Activated gamma-delta T cell treated with anti-CD3 and anti-CD28 coated beads, Interleukin-2, amount 50 U/mL, for 16 hours (primary cell): ENCODE measurements at regions not wholly inside any gene's neighbourhood (a gene's known extent, or its start where the extent isn't known, plus 50 kb on each side); places are given as distances from the start of the nearest gene placed in this dataset.
"Not testable (repeated sequence)": the region's sequence is repeated elsewhere in the genome, so short reads cannot be mapped to it uniquely, and the experiment has no call there.

ENCODE experiments used
- DNase-seq: peaks from one replicate; pipeline ENCODE4 v3.0.0-alpha.2; 2020; ENCODE audit warnings: low read depth

- not testable (repeated sequence) for DNase-seq
Observed at GRCh38 chr17:15802917-15803316, 70.8 kb downstream of the TBC1D26 start.

DNA sequence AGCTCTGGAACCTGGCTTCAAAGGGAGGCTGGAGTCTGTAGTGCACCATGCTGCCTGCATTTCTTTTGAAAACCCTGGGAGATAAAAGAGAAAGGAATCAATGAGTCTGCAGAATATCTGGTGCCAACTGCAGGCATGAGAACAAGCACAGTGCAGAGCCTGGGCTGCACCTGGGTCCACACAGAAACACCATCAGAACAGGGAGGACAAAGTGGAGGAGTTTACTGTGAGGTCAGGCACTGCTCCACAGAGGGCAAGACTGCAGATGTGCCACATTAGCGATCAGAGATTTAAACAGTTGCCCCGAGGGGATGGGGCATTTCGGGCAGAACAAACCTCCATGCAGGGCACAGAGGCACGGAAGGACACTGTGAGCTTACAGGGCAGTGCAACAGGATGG, 74.7 kb downstream of the TBC1D26 start:
- DNase-seq = not testable (repeated sequence)

- DNase-seq = not testable (repeated sequence)
Observed at GRCh38 chr17:15813388-15813787, 81.3 kb downstream of the TBC1D26 start.

- not testable (repeated sequence) for DNase-seq
Observed at GRCh38 chr17:15814003-15814402, 81.9 kb downstream of the TBC1D26 start.

GRCh38 chr17:15817861-15818260, 85.8 kb downstream of the TBC1D26 start:
- not testable (repeated sequence) for DNase-seq

DNA sequence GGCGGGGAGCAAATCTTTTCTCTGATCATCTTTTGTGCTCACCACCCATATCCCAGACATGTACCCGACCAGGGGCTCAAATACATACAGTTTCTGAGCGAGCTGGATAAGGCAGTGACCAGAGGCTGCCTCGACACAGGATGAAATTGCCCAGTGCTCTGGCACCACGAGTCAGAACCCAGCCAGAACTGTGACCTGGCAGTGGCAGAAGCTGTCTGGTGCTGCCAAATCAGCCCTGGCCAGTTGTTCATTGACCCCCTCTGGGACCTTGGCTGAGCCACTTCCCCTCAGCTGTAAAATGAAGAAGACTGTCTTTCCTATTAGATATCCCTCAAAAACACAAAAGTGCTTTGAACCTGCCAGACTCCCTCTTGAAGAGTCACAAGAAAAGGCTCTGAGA, 90.2 kb downstream of the TBC1D26 start:
- not testable (repeated sequence) for DNase-seq

DNA sequence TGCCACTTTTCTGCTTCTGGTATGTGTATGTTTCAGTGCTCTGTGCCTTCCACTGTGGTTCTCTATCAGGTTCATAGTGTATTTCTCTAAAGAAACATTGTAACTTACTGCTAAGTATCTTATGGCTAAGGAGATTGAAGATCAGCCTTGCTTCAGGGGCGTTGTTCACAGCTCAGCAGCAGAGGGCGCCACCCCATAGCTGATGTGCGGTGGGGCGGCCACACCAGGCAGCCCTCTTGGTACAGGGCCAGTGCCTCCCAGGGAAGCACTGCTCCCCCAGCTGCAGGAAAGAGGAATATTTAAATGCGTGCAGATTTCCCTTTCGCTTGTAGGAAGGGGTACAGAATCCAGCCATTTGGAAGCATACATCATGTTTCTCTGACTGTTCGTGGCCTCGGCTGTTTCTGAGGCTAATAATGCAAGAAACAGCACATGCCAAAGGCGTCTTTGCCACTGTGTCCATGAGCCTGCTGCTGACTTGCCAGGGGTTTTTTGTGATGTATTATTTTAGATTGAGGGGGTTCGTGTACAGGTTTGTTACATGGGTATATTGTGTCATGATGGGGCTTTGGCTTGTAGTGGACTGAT, 96.7 kb downstream of the TBC1D26 start:
- DNase-seq = peak; percentile 58

GRCh38 chr17:15830221-15830620, 98.1 kb downstream of the TBC1D26 start:
- not testable (repeated sequence) for DNase-seq

- DNase-seq = not testable (repeated sequence)
Observed at GRCh38 chr17:15831182-15831581, 99.1 kb downstream of the TBC1D26 start.

- DNase-seq = not testable (repeated sequence)
Observed at GRCh38 chr17:15832921-15833480, 100.9 kb downstream of the TBC1D26 start.

GRCh38 chr17:15833890-15834289, 101.8 kb downstream of the TBC1D26 start:
- DNase-seq = not testable (repeated sequence)

- DNase-seq = not testable (repeated sequence)
Observed at GRCh38 chr17:15835481-15835880, 103.4 kb downstream of the TBC1D26 start.

GRCh38 chr17:15836249-15836982, 104.3 kb downstream of the TBC1D26 start:
- not testable (repeated sequence) for DNase-seq

- not testable (repeated sequence) for DNase-seq
Observed at GRCh38 chr17:15836991-15837390, 104.9 kb downstream of the TBC1D26 start.

DNA sequence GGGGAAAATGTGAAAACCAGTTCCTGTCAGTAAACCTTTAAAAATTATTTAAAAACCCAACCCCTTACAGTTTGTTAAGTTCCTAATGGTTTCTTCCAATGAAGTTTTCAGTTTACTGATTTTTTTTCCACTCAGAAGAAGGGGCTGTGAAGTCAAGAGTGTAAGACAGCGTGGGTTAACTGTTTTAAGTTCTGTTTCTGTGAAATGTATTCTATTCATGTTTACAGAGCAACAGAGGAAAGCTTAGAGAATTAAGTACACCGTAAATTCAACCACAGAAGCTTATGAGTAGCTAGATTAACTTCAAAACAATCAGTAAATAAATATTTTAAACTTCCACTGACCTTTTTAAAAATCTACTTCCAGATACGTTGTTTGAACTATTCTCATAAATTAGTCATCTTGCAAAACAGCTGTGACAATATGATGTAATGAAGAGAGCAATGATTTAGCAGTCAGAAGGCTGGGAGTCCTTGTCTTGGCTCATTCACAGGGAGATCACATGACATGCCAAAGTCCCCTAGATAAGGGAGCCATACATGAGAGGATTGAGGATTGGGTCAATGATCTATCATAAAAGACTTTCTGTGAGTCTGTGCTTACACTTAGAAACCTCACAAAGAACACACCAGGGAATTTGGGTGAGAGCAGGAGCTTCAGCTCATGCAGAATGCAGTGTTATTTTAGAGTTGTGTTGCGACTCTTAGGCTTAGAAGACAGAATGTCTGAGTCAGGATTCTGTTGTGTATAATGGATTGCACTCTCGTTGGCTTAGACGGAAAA, 97.3 kb upstream of the ADORA2B start:
- DNase-seq = not testable (repeated sequence)

DNA sequence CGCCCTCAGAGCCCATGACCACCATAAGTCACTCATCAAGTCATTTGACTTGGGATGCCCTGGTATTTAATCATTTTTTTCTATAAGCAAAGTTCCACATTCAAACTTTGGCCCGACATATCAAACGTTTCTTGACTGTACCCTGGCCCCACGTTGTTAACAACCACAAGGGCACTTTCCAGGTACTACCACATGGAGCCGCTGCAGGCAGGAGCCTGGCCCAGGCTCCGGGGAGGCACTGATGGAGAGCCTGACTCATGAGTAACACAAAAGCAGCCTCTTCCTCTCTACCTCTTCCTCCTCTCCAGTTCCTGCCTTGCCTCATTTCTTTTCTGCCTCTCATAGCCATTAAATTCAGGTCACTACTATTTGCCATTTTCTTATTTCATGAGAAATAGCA, 95.9 kb upstream of the ADORA2B start:
- DNase-seq = peak; percentile 28

- DNase-seq = not testable (repeated sequence)
Observed at GRCh38 chr17:15850071-15850470, 94.9 kb upstream of the ADORA2B start.

GRCh38 chr17:15850687-15851086, 94.2 kb upstream of the ADORA2B start:
- not testable (repeated sequence) for DNase-seq

DNA sequence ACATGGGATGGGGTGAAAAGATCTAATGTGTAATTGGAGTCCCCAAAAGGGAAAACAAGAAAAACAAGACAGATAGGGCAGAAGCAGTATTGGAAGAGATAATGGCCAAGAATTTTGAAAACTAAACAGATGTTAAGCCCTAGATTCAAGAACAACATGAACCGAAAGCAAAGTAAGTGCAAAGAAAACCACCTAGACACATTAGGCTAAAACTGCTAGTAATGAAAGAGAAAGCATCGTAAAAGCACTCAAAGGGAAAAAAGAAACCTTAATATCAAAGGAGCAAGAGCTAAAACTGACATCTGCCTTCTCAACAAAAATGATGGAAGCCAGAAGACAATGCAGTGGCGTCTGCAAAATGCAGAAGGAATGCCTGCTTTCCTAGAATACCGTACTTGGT, 92.1 kb upstream of the ADORA2B start:
- DNase-seq = not testable (repeated sequence)

DNA sequence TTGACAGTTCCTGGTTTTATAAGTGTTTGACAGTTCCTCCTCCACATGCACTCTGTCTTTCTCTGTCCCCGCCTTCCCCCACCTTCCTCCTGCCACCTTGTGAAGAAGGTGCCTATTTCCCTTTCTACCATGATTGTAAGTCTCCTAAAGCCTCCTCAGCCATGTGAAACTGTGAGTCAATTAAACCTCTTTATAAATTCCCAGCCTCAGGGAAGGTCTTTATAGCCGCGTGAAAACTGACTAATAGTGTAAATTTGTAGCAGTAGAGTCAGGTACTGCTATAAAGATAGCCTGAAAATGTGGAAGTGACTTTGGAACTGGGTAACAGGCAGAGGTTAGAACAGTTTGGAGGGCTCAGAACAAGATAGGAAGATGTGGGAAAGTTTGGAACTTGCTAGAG, 88.7 kb upstream of the ADORA2B start:
- not testable (repeated sequence) for DNase-seq

- not testable (repeated sequence) for DNase-seq
Observed at GRCh38 chr17:15856745-15857144, 88.2 kb upstream of the ADORA2B start.

DNA sequence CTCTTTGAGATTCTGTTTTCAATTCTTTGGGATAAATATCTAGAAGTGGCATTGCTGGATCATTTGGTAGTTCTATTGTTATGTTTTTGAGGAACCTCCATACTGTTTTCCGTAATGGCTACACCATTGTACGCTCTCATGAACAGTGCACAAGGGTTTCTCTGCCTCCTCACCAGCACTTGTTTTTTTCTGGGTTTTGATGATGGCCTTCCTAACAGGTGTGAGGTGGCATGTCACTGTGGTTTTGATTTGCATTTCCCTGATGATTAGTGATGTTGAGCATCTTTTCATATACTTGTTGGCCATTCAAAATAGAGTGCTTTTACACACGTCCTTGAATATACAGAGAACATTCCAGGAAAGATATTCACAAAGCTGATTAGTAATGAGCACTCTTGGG, 86.8 kb upstream of the ADORA2B start:
- not testable (repeated sequence) for DNase-seq
